Chondrocyte (in vitro differentiated cells): ENCODE measurements at regions not wholly inside any gene's neighbourhood (a gene's known extent, or its start where the extent isn't known, plus 50 kb on each side); places are given as distances from the start of the nearest gene placed in this dataset.
A peak's percentile ranks its signal among the peaks of the same experiment; 100 is the strongest.

ENCODE experiments used
- DNase-seq: peaks from one replicate; pipeline ENCODE4 v3.0.0; 2021; ENCODE audit warnings: mixed read lengths, low spot score
- H3K27ac Mint-ChIP-seq: one replicate; pipeline ENCODE4 v1.8.0; 2021; ENCODE audit warnings: mild to moderate bottlenecking, moderate library complexity, mixed read lengths; ENCODE audit not compliant: unreplicated experiment
- H3K27me3 Mint-ChIP-seq: 2 replicates; pipeline ENCODE4 v1.8.0; 2021; ENCODE audit warnings: low read depth, mixed read lengths
- H3K36me3 Mint-ChIP-seq: 2 replicates; pipeline ENCODE4 v1.8.0; 2021; ENCODE audit warnings: low read depth, mixed read lengths
- H3K4me1 Mint-ChIP-seq: 2 replicates; pipeline ENCODE4 v1.8.0; 2021; ENCODE audit warnings: low read depth, mild to moderate bottlenecking, mixed read lengths
- H3K4me3 Mint-ChIP-seq: one replicate; pipeline ENCODE4 v1.8.0; 2021; ENCODE audit warnings: mild to moderate bottlenecking, moderate library complexity, mixed read lengths; ENCODE audit not compliant: unreplicated experiment
- H3K9me3 Mint-ChIP-seq: 2 replicates; pipeline ENCODE4 v1.8.0; 2021; ENCODE audit warnings: low read depth, mixed read lengths
- CTCF ChIP-seq: fragments of 200-600 bp; sonication (generic); IDR thresholded peaks from 2 replicates; pipeline ENCODE4 v1.5.0; 2021; ENCODE audit warnings: antibody characterized with exemption, mild to moderate bottlenecking, moderate library complexity

GRCh38 chrX:2608638-2609430 lies 82.3 kb upstream of the CD99 start:
- TF ChIP-seq CTCF = no peak
- H3K4me1 Mint-ChIP-seq = peaks cover 17% of the 10 kb centered on the region
- H3K27ac Mint-ChIP-seq = peak overlapping the region; percentile 27
- H3K4me3 Mint-ChIP-seq = peak overlapping the region; percentile 87
- no peak for DNase-seq
- H3K9me3 Mint-ChIP-seq = no peaks in the 10 kb centered on the region
- peaks cover 3% of the 10 kb centered on the region for H3K36me3 Mint-ChIP-seq
- H3K27me3 Mint-ChIP-seq = no peaks in the 10 kb centered on the region

- Mint-ChIP-seq H3K4me1 (peaks cover 17% of the 10 kb centered on the region), H3K4me3 (no peak overlapping the region), H3K27ac (no peak overlapping the region), H3K9me3 (no peaks in the 10 kb centered on the region), H3K36me3 (peaks cover 6% of the 10 kb centered on the region), H3K27me3 (no peaks in the 10 kb centered on the region)
- no peak for DNase-seq
- no peak for TF ChIP-seq CTCF
These were observed 84.0 kb upstream of the CD99 start for GRCh38 chrX:2607113-2607512.

GRCh38 chrX:2600564-2600963 lies 90.5 kb upstream of the CD99 start:
- Mint-ChIP-seq H3K4me1 (peaks cover 4% of the 10 kb centered on the region), H3K27ac (no peak overlapping the region), H3K36me3 (peaks cover 8% of the 10 kb centered on the region), H3K9me3 (no peaks in the 10 kb centered on the region), H3K27me3 (no peaks in the 10 kb centered on the region), H3K4me3 (no peak overlapping the region)
- no peak for TF ChIP-seq CTCF
- no peak for DNase-seq

- Mint-ChIP-seq H3K9me3 (no peaks in the 10 kb centered on the region), H3K4me3 (no peak overlapping the region), H3K27me3 (no peaks in the 10 kb centered on the region), H3K27ac (no peak overlapping the region), H3K36me3 (peaks cover 5% of the 10 kb centered on the region), H3K4me1 (peaks cover 21% of the 10 kb centered on the region)
- no peak for TF ChIP-seq CTCF
- no peak for DNase-seq
These were observed 94.4 kb upstream of the CD99 start for GRCh38 chrX:2596555-2597255.

GRCh38 chrX:2596045-2596444 lies 95.0 kb upstream of the CD99 start:
- Mint-ChIP-seq H3K27ac (no peak overlapping the region), H3K36me3 (peaks cover 5% of the 10 kb centered on the region), H3K4me3 (no peak overlapping the region), H3K27me3 (no peaks in the 10 kb centered on the region), H3K4me1 (peaks cover 21% of the 10 kb centered on the region), H3K9me3 (no peaks in the 10 kb centered on the region)
- no peak for TF ChIP-seq CTCF
- no peak for DNase-seq
